Stomach (tissue), 8 donors: ENCODE measurements at regions not wholly inside any gene's neighbourhood (a gene's known extent, or its start where the extent isn't known, plus 50 kb on each side); places are given as distances from the start of the nearest gene placed in this dataset.

Experiments
- DNase-seq, 2 donors: peaks; one replicate each; pipeline versions ENCODE4 v3.0.0 to v3.0.0-alpha.2; 2013 to 2019
- H3K27ac ChIP-seq, 5 donors: fragments of 200-600 bp in 4 of 5; sonication (generic) in 4 of 5; one replicate each; pipeline ENCODE4 v1.5.1; 2013 to 2019; ENCODE audit warnings: mild to moderate bottlenecking in 1 of 5, moderate library complexity in 1 of 5
- H3K27me3 ChIP-seq, 3 donors: fragments of 200-600 bp; sonication (generic); one replicate each; pipeline ENCODE4 v1.5.1; 2017 to 2019; ENCODE audit warnings: mixed run types in 1 of 3
- H3K36me3 ChIP-seq, 4 donors: fragments of 200-600 bp; sonication (generic); 1 replicate in 3 of 4; 2 replicates in 1 of 4; pipeline ENCODE4 v1.5.1; 2016 to 2019
- H3K4me1 ChIP-seq, 4 donors: fragments of 200-600 bp; sonication (generic); one replicate each; pipeline ENCODE4 v1.5.1; 2016 to 2019
- H3K4me3 ChIP-seq, 4 donors: fragments of 200-600 bp; sonication (generic) in 3 of 4; one replicate each; pipeline ENCODE4 v1.5.1; 2016 to 2019; ENCODE audit warnings: mild to moderate bottlenecking in 1 of 4
- H3K9me3 ChIP-seq, 4 donors: fragments of 200-600 bp; sonication (generic); one replicate each; pipeline ENCODE4 v1.5.1; 2016 to 2019
- EP300 ChIP-seq: sonication (generic); formaldehyde crosslinking; IDR thresholded peaks from one replicate; pipeline ENCODE4 v1.6.1; 2017; ENCODE audit warnings: antibody characterized with exemption
- POLR2A ChIP-seq, 4 donors: fragments of 450-650 bp; IDR thresholded peaks; one replicate each; pipeline ENCODE4 v1.6.1; 2016; ENCODE audit warnings: antibody characterized with exemption in 4 of 4, control low read depth in 2 of 4, mild to moderate bottlenecking in 1 of 4, moderate library complexity in 1 of 4
- POLR2AphosphoS5 ChIP-seq, 3 donors: sonication (generic); formaldehyde crosslinking; IDR thresholded peaks; one replicate each; pipeline ENCODE4 v1.6.1; 2016; ENCODE audit warnings: antibody characterized with exemption in 3 of 3
- whole genome bisulfite sequencing, 5 donors: extraction: QIAGEN DNeasy Blood & Tissue Kit in 3 of 5; methylation state at CpG; one replicate each; pipeline versions ENCODE4 v1.1.5 to v1.1.7; 2013 to 2018; 5-methylcytosine and 5-hydroxymethylcytosine counted together
- intact Hi-C: fragments of 100-400 bp; cut with DNase I; formaldehyde crosslinking; loops from one replicate; pipeline ENCODE4 v1.15.1; 2023; ENCODE audit warnings: low total_unique reads
- TF ChIP-seq, protein P1 (sequence below), 7 experiments: fragments of 450-650 bp in 4 of 7; fragments of 200-600 bp in 3 of 7; sonication (generic) in 3 of 7; IDR thresholded peaks; one replicate each; pipeline ENCODE4 v1.5.1; 2016 to 2019; ENCODE audit warnings: antibody characterized with exemption in 7 of 7, control low read depth in 2 of 7, mild to moderate bottlenecking in 1 of 7
- donor health status: healthy with polysubstance abuse.
- donor health status: Bipolar disorder and iron deficiency.
- donor health status: healthy.

DNA sequence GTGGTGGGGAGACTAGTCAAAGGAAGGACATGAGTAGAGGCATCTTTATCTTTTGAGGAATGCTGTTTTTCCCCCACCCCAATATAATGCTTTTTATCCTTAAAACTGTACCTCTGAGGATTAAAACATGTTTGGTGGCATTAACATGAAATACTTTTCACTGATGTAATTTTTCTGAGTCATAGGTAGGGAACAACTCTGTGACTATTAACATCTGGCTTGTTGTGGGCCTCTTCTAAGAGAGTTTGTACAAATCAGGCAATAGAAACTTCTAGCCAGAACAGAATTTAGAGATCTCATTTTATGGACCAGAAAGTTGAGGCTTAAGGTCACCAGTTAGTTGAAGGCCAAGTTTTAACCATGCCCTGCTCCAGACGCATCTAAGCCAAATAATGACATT lies 207.6 kb downstream of the SOX3 start:
- Histone ChIP-seq H3K27me3 (no peaks in the 10 kb centered on the region), H3K27ac (no peak overlapping the region), H3K4me1 (no peaks in the 10 kb centered on the region), H3K4me3 (no peak overlapping the region), H3K36me3 (no peaks in the 10 kb centered on the region), H3K9me3 (no peaks in the 10 kb centered on the region)
- DNase-seq = no peak
- intact Hi-C loops = no loop called here
- TF ChIP-seq POLR2AphosphoS5 (IDR thresholded peaks at IDR 0.05) = no peak
- no peak for TF ChIP-seq POLR2A (IDR thresholded peaks at IDR 0.05)
- TF ChIP-seq EP300 = no peak
- TF ChIP-seq, protein P1, sequence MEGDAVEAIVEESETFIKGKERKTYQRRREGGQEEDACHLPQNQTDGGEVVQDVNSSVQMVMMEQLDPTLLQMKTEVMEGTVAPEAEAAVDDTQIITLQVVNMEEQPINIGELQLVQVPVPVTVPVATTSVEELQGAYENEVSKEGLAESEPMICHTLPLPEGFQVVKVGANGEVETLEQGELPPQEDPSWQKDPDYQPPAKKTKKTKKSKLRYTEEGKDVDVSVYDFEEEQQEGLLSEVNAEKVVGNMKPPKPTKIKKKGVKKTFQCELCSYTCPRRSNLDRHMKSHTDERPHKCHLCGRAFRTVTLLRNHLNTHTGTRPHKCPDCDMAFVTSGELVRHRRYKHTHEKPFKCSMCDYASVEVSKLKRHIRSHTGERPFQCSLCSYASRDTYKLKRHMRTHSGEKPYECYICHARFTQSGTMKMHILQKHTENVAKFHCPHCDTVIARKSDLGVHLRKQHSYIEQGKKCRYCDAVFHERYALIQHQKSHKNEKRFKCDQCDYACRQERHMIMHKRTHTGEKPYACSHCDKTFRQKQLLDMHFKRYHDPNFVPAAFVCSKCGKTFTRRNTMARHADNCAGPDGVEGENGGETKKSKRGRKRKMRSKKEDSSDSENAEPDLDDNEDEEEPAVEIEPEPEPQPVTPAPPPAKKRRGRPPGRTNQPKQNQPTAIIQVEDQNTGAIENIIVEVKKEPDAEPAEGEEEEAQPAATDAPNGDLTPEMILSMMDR (IDR thresholded peaks at IDR 0.05) = no peak
- 68 to 93% (median 76%) methylated on average over 1 of the region's 1 CpG for WGBS, 5 donors

DNA sequence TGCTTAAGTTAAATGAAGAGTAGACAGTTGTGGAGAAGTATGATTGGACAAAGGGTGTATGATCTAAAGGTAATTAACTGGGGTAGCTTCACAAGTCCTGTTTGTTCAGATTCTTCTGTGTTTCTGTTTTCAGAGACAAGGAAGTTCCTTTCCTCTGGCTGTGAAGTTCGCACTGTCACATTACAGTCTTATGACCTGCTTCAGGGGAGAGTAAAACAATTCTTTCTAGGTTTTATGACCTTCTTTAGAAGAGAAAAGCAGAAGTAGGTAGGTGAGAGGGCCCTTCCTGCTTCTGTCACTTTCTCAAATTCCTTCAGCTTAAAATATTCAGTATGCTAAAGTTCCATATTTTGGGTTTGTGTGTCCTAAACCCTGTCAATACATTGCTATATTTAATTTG lies 211.9 kb downstream of the SOX3 start:
- Histone ChIP-seq H3K4me1 (no peaks in the 10 kb centered on the region), H3K9me3 (no peaks in the 10 kb centered on the region), H3K4me3 (no peak overlapping the region), H3K36me3 (no peaks in the 10 kb centered on the region), H3K27ac (no peak overlapping the region), H3K27me3 (no peaks in the 10 kb centered on the region)
- intact Hi-C loops = no loop called here
- WGBS, 5 donors = 18 to 64% (median 56%) methylated on average over 1 of the region's 1 CpG
- no peak for DNase-seq
- TF ChIP-seq EP300 = no peak
- no peak for TF ChIP-seq POLR2A (IDR thresholded peaks at IDR 0.05)
- no peak for TF ChIP-seq POLR2AphosphoS5 (IDR thresholded peaks at IDR 0.05)
- TF ChIP-seq, protein P1 (IDR thresholded peaks at IDR 0.05) = no peak

DNA sequence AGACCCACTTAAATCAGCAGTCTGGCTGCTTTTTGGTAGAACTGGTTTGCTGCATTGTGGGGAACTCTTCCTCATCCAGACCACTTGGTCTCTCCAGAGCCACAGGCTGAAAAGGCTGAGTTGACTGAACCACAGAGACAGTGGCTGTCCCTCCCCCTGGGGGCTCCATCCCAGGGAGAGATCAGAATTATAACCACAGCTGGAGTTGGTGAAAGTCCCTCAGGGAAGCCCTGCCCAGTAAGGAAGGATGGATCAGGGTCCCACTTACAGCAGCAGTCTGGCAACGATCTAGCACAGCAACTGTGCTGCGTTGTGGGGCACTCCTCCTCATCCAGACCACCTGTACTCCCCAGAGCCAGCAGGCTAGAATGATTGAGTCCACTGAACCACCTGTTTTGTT lies 212.7 kb downstream of the SOX3 start:
- intact Hi-C loops = no loop called here
- Histone ChIP-seq H3K27me3 (no peaks in the 10 kb centered on the region), H3K9me3 (no peaks in the 10 kb centered on the region), H3K4me3 (no peak overlapping the region), H3K4me1 (no peaks in the 10 kb centered on the region), H3K27ac (no peak overlapping the region), H3K36me3 (no peaks in the 10 kb centered on the region)
- 55 to 79% (median 66%) methylated on average over 2 of the region's 2 CpGs; no CpG with 5 or more reads in 1 of the 5 donors for WGBS, 5 donors
- TF ChIP-seq POLR2A (IDR thresholded peaks at IDR 0.05) = no peak
- TF ChIP-seq, protein P1 (IDR thresholded peaks at IDR 0.05) = no peak
- no peak for DNase-seq

DNA sequence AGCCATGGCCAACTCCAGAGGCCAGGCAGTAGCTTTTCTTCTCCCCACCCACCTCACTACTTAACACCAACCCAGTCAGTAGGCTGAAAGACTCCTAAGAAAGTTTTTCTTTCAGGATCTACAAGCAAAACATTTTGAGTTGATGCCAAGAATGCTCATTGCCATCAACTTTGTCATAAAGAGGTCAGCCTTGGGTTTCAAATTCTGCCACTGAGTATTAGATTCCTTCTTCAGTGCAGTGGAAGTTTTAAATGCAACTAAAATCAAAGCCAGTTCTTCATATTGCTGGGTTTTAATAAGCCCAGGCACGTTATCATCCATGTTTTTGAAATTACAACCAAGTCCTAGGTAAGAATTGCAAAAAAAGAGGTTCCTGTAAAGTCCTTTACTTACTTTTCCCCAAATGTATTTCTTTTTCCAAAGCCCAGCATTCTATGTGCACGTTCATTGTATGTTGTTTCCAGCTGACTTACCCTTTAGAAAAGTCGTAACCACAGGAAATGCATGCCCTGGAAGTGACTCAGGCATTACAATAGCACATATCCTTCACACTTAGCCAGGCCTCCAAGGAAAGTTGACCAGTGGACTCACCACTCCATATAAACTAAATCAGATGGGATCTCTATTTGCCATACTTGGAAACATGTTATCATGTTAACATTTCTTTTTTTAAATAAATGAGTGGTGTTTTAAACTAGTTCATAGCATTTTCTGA lies 229.9 kb downstream of the SOX3 start:
- Histone ChIP-seq H3K27me3 (no peaks in the 10 kb centered on the region), H3K36me3 (no peaks in the 10 kb centered on the region), H3K4me1 (no peaks in the 10 kb centered on the region), H3K4me3 (no peak overlapping the region), H3K27ac (no peak overlapping the region), H3K9me3 (peaks cover 0 to 15% (median 4%) of the 10 kb centered on the region in 4 donors)
- TF ChIP-seq, protein P1 (IDR thresholded peaks at IDR 0.05) = no peak
- no peak for TF ChIP-seq POLR2A (IDR thresholded peaks at IDR 0.05)
- no peak for TF ChIP-seq EP300
- TF ChIP-seq POLR2AphosphoS5 (IDR thresholded peaks at IDR 0.05) = no peak
- no peak for DNase-seq
- intact Hi-C loops = no loop called here
- 26 to 44% (median 35%) methylated on average over 3 of the region's 3 CpGs for WGBS, 5 donors
